HCT116 (cell line): ENCODE measurements at regions not wholly inside any gene's neighbourhood (a gene's known extent, or its start where the extent isn't known, plus 50 kb on each side); places are given as distances from the start of the nearest gene placed in this dataset.

Experiments used
- ATAC-seq: fragments of 200-7000 bp; cut with Tn5 transposase; 2 replicates; pipeline ENCODE4 v1.9.1; 2020; ENCODE audit warnings: mild to moderate bottlenecking, moderate library complexity
- BruUV-seq: library from RNA; stranded (reverse); fragments of 400-500 nt; replicated peaks from 2 replicates; lab custom pipeline; 2021; lab: Mats Ljungman, UMichigan
- CTCF ChIA-PET: fragments of 300-600 bp; sonication (Branson Sonifier 250); formaldehyde crosslinking; loops from one replicate; lab custom pipeline; 2021; ENCODE audit warnings: antibody characterized with exemption; lab: Charles Lee
- POLR2A ChIA-PET: fragments of 300-600, 350-600 bp; sonication (Branson Sonifier 250); formaldehyde crosslinking; loops from one replicate; lab custom pipeline; 2021; ENCODE audit warnings: antibody characterized with exemption; lab: Charles Lee
- RAD21 ChIA-PET, 2 experiments: fragments of 300-600 bp; sonication (Branson Sonifier 250); formaldehyde crosslinking; loops; one replicate each; lab custom pipeline; 2023; ENCODE audit warnings: low total read pairs in 2 of 2; ENCODE audit not compliant: uncharacterized antibody in 2 of 2, unreplicated experiment in 2 of 2, low non-redundant PET in 1 of 2; lab: Charles Lee
- DNase-seq: peaks from one replicate; pipeline ENCODE4 v3.0.0-alpha.2; 2010; ENCODE audit warnings: low read depth, low spot score
- H2AFZ ChIP-seq: fragments of 200-600 bp; shearing (Covaris generic), sonication (generic); 2 replicates; pipeline ENCODE4 v1.6.1; 2017; ENCODE audit warnings: low read depth, mixed run types, mixed read lengths, antibody characterized with exemption, low read length; ENCODE audit not compliant: poor library complexity, severe bottlenecking
- H3K27ac ChIP-seq: 2 replicates; pipeline ENCODE4 v1.5.1; 2012; ENCODE audit warnings: low read depth, low read length
- H3K27me3 ChIP-seq: fragments of 200-600 bp; sonication (generic); 2 replicates; pipeline ENCODE4 v1.6.1; 2016; ENCODE audit warnings: mixed run types, low read length, mixed read lengths; ENCODE audit not compliant: insufficient read depth
- H3K36me3 ChIP-seq, 2 experiments: fragments of 200-500 bp in 1 of 2; fragments of 200-600 bp in 1 of 2; sonication (Bioruptor generic) in 1 of 2; sonication (generic) in 1 of 2; 2 replicates each; pipeline versions ENCODE4 v1.5.1 to v1.6.1; 2014 to 2016; ENCODE audit warnings: low read length in 2 of 2, inconsistent platforms in 1 of 2, mixed read lengths in 1 of 2, mixed run types in 1 of 2; ENCODE audit not compliant: insufficient read depth in 2 of 2, control insufficient read depth in 1 of 2
- H3K4me1 ChIP-seq, 2 experiments: fragments of 200-600 bp in 1 of 2; sonication (generic) in 1 of 2; 2 replicates each; pipeline versions ENCODE4 v1.5.1 to v1.6.1; 2012 to 2017; ENCODE audit warnings: low read length in 2 of 2, inconsistent platforms in 1 of 2, mild to moderate bottlenecking in 1 of 2, mixed read lengths in 1 of 2, mixed run types in 1 of 2, moderate library complexity in 1 of 2; ENCODE audit not compliant: insufficient read depth in 2 of 2, control insufficient read depth in 1 of 2
- H3K4me2 ChIP-seq: fragments of 200-600 bp; sonication (generic); 2 replicates; pipeline ENCODE4 v1.6.1; 2017; ENCODE audit warnings: mixed run types, low read length, mixed read lengths
- H3K4me3 ChIP-seq, 2 experiments: fragments of 200-600 bp in 1 of 2; sonication (generic) in 1 of 2; replicated peaks in 1 of 2; 2 replicates each; pipeline ENCODE4 v1.5.1; 2011 to 2016; ENCODE audit warnings: low read length in 2 of 2, control low read depth in 1 of 2, low read depth in 1 of 2, mild to moderate bottlenecking in 1 of 2, mixed read lengths in 1 of 2, mixed run types in 1 of 2
- H3K79me2 ChIP-seq: fragments of 200-600 bp; sonication (generic); 2 replicates; pipeline ENCODE4 v1.6.1; 2017; ENCODE audit warnings: mild to moderate bottlenecking, mixed run types, low read length, moderate library complexity, mixed read lengths; ENCODE audit not compliant: insufficient read depth
- H3K9ac ChIP-seq: fragments of 200-600 bp; sonication (generic); 2 replicates; pipeline ENCODE4 v1.6.1; 2016; ENCODE audit warnings: low read length, mixed read lengths
- H3K9me2 ChIP-seq: fragments of 200-600 bp; sonication (generic), shearing (Covaris generic); 2 replicates; pipeline ENCODE4 v1.6.1; 2017; ENCODE audit warnings: mixed run types, mild to moderate bottlenecking, moderate library complexity; ENCODE audit not compliant: insufficient read depth
- H3K9me3 ChIP-seq, 2 experiments: fragments of 200-500 bp in 1 of 2; fragments of 200-600 bp in 1 of 2; sonication (Bioruptor generic) in 1 of 2; sonication (generic) in 1 of 2; 2 replicates each; pipeline ENCODE4 v1.6.1; 2014 to 2017; ENCODE audit warnings: low read length in 2 of 2, mixed read lengths in 2 of 2, inconsistent platforms in 1 of 2, low read depth in 1 of 2, mild to moderate bottlenecking in 1 of 2, mixed run types in 1 of 2, moderate library complexity in 1 of 2; ENCODE audit not compliant: control insufficient read depth in 1 of 2, insufficient read depth in 1 of 2
- H4K20me1 ChIP-seq: fragments of 200-600 bp; sonication (generic), shearing (Covaris generic); 2 replicates; pipeline ENCODE4 v1.6.1; 2017; ENCODE audit warnings: mixed run types, mild to moderate bottlenecking, moderate library complexity; ENCODE audit not compliant: insufficient read depth
- CEBPB ChIP-seq: IDR thresholded peaks from 2 replicates; pipeline ENCODE4 v1.6.1; 2012; ENCODE audit warnings: low read depth
- EZH2phosphoT487 ChIP-seq: fragments of 200-600 bp; IDR thresholded peaks from 2 replicates; pipeline ENCODE4 v1.6.1; 2018; ENCODE audit warnings: antibody characterized with exemption, borderline replicate concordance
- FOSL1 ChIP-seq: IDR thresholded peaks from 2 replicates; pipeline ENCODE4 v1.6.1; 2012; ENCODE audit warnings: low read depth
- JUND ChIP-seq: IDR thresholded peaks from 2 replicates; pipeline ENCODE4 v1.6.1; 2012
- POLR2A ChIP-seq: IDR thresholded peaks from 2 replicates; pipeline ENCODE4 v1.7.0; 2011; ENCODE audit warnings: borderline replicate concordance; ENCODE audit not compliant: insufficient read depth, insufficient read length; ENCODE audit errors: extremely low read depth
- POLR2AphosphoS5 ChIP-seq: IDR thresholded peaks from 2 replicates; pipeline ENCODE4 v1.6.1; 2011; ENCODE audit warnings: mild to moderate bottlenecking, low read depth, low read length, moderate library complexity
- SIN3A ChIP-seq: IDR thresholded peaks from 2 replicates; pipeline ENCODE4 v1.6.1; 2012; ENCODE audit warnings: low read depth
- SP1 ChIP-seq: IDR thresholded peaks from 2 replicates; pipeline ENCODE4 v1.6.1; 2012; ENCODE audit warnings: low read depth
- TCF7L2 ChIP-seq: IDR thresholded peaks from 2 replicates; pipeline ENCODE4 v1.7.0; 2011; ENCODE audit warnings: borderline replicate concordance, inconsistent platforms; ENCODE audit not compliant: insufficient read depth, insufficient read length; ENCODE audit errors: extremely low read depth
- ZFX ChIP-seq: fragments of 450-650 bp; IDR thresholded peaks from 2 replicates; pipeline ENCODE4 v1.6.1; 2017
- ZNF274 ChIP-seq: fragments of 200-500 bp; sonication (Bioruptor generic); IDR thresholded peaks from 2 replicates; pipeline ENCODE4 v1.6.1; 2014; ENCODE audit warnings: mild to moderate bottlenecking, low read depth, low read length, inconsistent platforms
- intact Hi-C: fragments of 100-400 bp; cut with micrococcal nuclease; formaldehyde crosslinking; loops from 2 replicates; pipeline ENCODE4 v1.10.0; 2022
- TF ChIP-seq, protein P1 (sequence below): IDR thresholded peaks from 2 replicates; pipeline ENCODE4 v1.6.1; 2012
- TF ChIP-seq, protein P2 (sequence below), 3 experiments: fragments of 200-600 bp in 1 of 3; sonication (generic) in 1 of 3; IDR thresholded peaks in 2 of 3; conservative IDR thresholded peaks in 1 of 3; 2 replicates each; pipeline ENCODE4 v1.5.1; 2012 to 2017; ENCODE audit warnings: low read depth in 2 of 3, low read length in 2 of 3, antibody characterized with exemption in 1 of 3, borderline replicate concordance in 1 of 3, control low read depth in 1 of 3, mild to moderate bottlenecking in 1 of 3, mixed read lengths in 1 of 3, mixed run types in 1 of 3, moderate library complexity in 1 of 3; ENCODE audit not compliant: insufficient read depth in 1 of 3
- TF ChIP-seq, protein P3 (sequence below): IDR thresholded peaks from 2 replicates; pipeline ENCODE4 v1.6.1; 2012; ENCODE audit warnings: low read depth

- H3K4me2 ChIP-seq = no peak overlapping the region
- BruUV-seq = no TSS peak
- no peaks in the 10 kb centered on the region for H3K9me3 ChIP-seq
- TF ChIP-seq, protein P1, sequence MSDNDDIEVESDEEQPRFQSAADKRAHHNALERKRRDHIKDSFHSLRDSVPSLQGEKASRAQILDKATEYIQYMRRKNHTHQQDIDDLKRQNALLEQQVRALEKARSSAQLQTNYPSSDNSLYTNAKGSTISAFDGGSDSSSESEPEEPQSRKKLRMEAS = no peak
- TF ChIP-seq, protein P2, sequence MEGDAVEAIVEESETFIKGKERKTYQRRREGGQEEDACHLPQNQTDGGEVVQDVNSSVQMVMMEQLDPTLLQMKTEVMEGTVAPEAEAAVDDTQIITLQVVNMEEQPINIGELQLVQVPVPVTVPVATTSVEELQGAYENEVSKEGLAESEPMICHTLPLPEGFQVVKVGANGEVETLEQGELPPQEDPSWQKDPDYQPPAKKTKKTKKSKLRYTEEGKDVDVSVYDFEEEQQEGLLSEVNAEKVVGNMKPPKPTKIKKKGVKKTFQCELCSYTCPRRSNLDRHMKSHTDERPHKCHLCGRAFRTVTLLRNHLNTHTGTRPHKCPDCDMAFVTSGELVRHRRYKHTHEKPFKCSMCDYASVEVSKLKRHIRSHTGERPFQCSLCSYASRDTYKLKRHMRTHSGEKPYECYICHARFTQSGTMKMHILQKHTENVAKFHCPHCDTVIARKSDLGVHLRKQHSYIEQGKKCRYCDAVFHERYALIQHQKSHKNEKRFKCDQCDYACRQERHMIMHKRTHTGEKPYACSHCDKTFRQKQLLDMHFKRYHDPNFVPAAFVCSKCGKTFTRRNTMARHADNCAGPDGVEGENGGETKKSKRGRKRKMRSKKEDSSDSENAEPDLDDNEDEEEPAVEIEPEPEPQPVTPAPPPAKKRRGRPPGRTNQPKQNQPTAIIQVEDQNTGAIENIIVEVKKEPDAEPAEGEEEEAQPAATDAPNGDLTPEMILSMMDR (IDR thresholded peaks at IDR 0.05 in 2 of 3, conservative IDR thresholded peaks at IDR 0.05 in 1 of 3; ENCODE audit: borderline replicate concordance in 1 of 3, insufficient read depth in 1 of 3, low read depth in 2 of 3, low read length in 2 of 3) = no peak
- TF ChIP-seq EZH2phosphoT487 (no peak), FOSL1 (no peak), TCF7L2 (no peak), CEBPB (no peak), ZFX (no peak), SP1 (no peak), POLR2A (no peak), SIN3A (no peak), POLR2AphosphoS5 (no peak), ZNF274 (no peak), JUND (no peak)
- TF ChIP-seq, protein P3, sequence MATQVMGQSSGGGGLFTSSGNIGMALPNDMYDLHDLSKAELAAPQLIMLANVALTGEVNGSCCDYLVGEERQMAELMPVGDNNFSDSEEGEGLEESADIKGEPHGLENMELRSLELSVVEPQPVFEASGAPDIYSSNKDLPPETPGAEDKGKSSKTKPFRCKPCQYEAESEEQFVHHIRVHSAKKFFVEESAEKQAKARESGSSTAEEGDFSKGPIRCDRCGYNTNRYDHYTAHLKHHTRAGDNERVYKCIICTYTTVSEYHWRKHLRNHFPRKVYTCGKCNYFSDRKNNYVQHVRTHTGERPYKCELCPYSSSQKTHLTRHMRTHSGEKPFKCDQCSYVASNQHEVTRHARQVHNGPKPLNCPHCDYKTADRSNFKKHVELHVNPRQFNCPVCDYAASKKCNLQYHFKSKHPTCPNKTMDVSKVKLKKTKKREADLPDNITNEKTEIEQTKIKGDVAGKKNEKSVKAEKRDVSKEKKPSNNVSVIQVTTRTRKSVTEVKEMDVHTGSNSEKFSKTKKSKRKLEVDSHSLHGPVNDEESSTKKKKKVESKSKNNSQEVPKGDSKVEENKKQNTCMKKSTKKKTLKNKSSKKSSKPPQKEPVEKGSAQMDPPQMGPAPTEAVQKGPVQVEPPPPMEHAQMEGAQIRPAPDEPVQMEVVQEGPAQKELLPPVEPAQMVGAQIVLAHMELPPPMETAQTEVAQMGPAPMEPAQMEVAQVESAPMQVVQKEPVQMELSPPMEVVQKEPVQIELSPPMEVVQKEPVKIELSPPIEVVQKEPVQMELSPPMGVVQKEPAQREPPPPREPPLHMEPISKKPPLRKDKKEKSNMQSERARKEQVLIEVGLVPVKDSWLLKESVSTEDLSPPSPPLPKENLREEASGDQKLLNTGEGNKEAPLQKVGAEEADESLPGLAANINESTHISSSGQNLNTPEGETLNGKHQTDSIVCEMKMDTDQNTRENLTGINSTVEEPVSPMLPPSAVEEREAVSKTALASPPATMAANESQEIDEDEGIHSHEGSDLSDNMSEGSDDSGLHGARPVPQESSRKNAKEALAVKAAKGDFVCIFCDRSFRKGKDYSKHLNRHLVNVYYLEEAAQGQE = no peak
- H4K20me1 ChIP-seq = no peaks in the 10 kb centered on the region
- intact Hi-C loops = no loop called here
- no peak for ATAC-seq
- H3K27ac ChIP-seq = no peak overlapping the region
- 0 out of 2 replicates have a peak, but pooled peaks cover 5% of the 10 kb centered on the region for H3K27me3 ChIP-seq
- RAD21 ChIA-PET = interaction anchor here in 1 of 2 experiments (0.6 kb wide), 1 partner anchor 934 kb away, joined by 3 read pairs; no protein-coding TSS in a partner anchor
- CTCF ChIA-PET = no interaction called here
- H3K9me2 ChIP-seq = no peaks in the 10 kb centered on the region
- H3K4me1 ChIP-seq = no peaks in the 10 kb centered on the region
- no peak overlapping the region for H2AFZ ChIP-seq
- no peak overlapping the region for H3K9ac ChIP-seq
- H3K36me3 ChIP-seq = no peaks in the 10 kb centered on the region
- no peaks in the 10 kb centered on the region for H3K79me2 ChIP-seq
- DNase-seq = no peak
- H3K4me3 ChIP-seq = no peak overlapping the region
- POLR2A ChIA-PET = no interaction called here
These were observed 139.5 kb downstream of the ERMARD start for GRCh38 chr6:169890901-169891300.
